ENCODE measurements at regions not wholly inside any gene's neighbourhood (a gene's known extent, or its start where the extent isn't known, plus 50 kb on each side); places are given as distances from the start of the nearest gene placed in this dataset.

GRCh38 chr3:30467596-30468238 lies 138.7 kb upstream of the TGFBR2 start:
- no peak overlapping the region for H3K27ac Mint-ChIP-seq
- DNase-seq, result no peak
- POLR2A ChIA-PET, result interaction anchor here (1.5 kb wide), 1 partner anchor 9 kb away, joined by 4 read pairs; no protein-coding TSS in a partner anchor
- peaks cover 0 to 18% (median 5%) of the 10 kb centered on the region in 9 donors for H3K9me3 Mint-ChIP-seq
- no peak overlapping the region for H3K4me3 Mint-ChIP-seq
- peaks cover 0 to 6% (median 0%) of the 10 kb centered on the region in 3 donors for H3K36me3 Mint-ChIP-seq
- H3K4me1 Mint-ChIP-seq, result peaks cover 7 to 15% (median 12%) of the 10 kb centered on the region in 4 donors
- ATAC-seq, result no peak
- no peaks in the 10 kb centered on the region for H3K27me3 Mint-ChIP-seq

GRCh38 chr3:30469133-30469532 lies 137.3 kb upstream of the TGFBR2 start:
- DNase-seq (no peak), ATAC-seq (no peak)
- Mint-ChIP-seq H3K27ac (no peak overlapping the region), H3K4me1 (peaks cover 7 to 26% (median 17%) of the 10 kb centered on the region in 4 donors), H3K9me3 (peaks cover 0 to 15% (median 5%) of the 10 kb centered on the region in 9 donors), H3K4me3 (no peak overlapping the region), H3K27me3 (no peaks in the 10 kb centered on the region), H3K36me3 (peaks cover 0 to 8% (median 0%) of the 10 kb centered on the region in 3 donors)
- POLR2A ChIA-PET, result no interaction called here

GRCh38 chr3:30470496-30470895 lies 135.9 kb upstream of the TGFBR2 start:
- H3K27me3 Mint-ChIP-seq, result no peaks in the 10 kb centered on the region
- peaks cover 0 to 2% (median 0%) of the 10 kb centered on the region in 3 donors for H3K36me3 Mint-ChIP-seq
- no peak overlapping the region for H3K27ac Mint-ChIP-seq
- peaks cover 17 to 40% (median 30%) of the 10 kb centered on the region in 4 donors for H3K4me1 Mint-ChIP-seq
- no peak for ATAC-seq
- POLR2A ChIA-PET, result no interaction called here
- H3K4me3 Mint-ChIP-seq, result peak overlapping the region in 1 of 10 donors; percentile 33
- H3K9me3 Mint-ChIP-seq, result peaks cover 0 to 3% (median 0%) of the 10 kb centered on the region in 9 donors
- DNase-seq, result no peak

- POLR2A ChIA-PET, result no interaction called here
- DNase-seq (peak in 1 of 10 donors; percentile 4), ATAC-seq (no peak)
- H3K4me1 Mint-ChIP-seq, result peaks cover 18 to 46% (median 36%) of the 10 kb centered on the region in 4 donors
- peaks cover 0 to 2% (median 0%) of the 10 kb centered on the region in 3 donors for H3K36me3 Mint-ChIP-seq
- no peaks in the 10 kb centered on the region for H3K27me3 Mint-ChIP-seq
- H3K4me3 Mint-ChIP-seq, result no peak overlapping the region
- H3K9me3 Mint-ChIP-seq, result no peaks in the 10 kb centered on the region
- H3K27ac Mint-ChIP-seq, result no peak overlapping the region
Measured at GRCh38 chr3:30471066-30471465, 135.3 kb upstream of the TGFBR2 start.

- Mint-ChIP-seq H3K4me1 (peaks cover 18 to 50% (median 40%) of the 10 kb centered on the region in 4 donors), H3K27me3 (no peaks in the 10 kb centered on the region), H3K4me3 (no peak overlapping the region), H3K27ac (peak overlapping the region in 2 of 10 donors; percentile 1 to 64), H3K9me3 (no peaks in the 10 kb centered on the region), H3K36me3 (peaks cover 0 to 2% (median 0%) of the 10 kb centered on the region in 3 donors)
- DNase-seq (no peak), ATAC-seq (no peak)
- POLR2A ChIA-PET, result no interaction called here
Measured at GRCh38 chr3:30471796-30472489, 134.5 kb upstream of the TGFBR2 start.

DNA sequence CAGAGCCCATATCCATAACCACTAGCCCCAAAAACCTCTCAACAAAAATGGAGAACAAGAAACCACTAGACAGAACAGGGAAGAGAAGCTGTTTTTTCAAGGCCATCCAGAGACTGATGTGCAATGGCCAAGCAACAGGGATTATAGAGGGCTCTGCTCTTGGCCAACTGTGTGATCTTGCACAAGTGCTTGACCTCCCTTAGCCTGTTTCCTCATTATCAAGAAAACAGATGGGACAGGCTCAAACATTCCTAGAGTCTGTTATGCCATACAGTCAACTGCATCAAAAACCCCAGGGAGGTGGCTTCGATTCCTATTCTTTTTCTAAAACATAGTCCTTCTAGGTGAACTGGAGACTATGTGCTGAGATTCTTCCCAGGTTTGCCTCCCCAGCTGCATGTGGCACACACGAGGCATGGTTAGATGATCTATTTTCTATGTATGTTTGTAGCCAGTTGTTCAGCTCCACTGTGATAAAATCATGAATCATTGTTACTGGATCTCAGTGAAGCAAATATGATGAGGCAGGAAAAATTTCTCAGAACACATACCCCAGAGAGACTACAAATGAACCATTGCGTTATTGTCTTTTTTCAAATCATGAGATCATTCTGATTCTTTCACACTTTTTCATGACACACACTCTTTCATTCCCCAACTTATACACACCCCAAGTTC lies 132.9 kb upstream of the TGFBR2 start:
- Mint-ChIP-seq H3K4me3 (no peak overlapping the region), H3K9me3 (no peaks in the 10 kb centered on the region), H3K27ac (peak overlapping the region in 2 of 10 donors; percentile 12 to 48), H3K36me3 (peaks cover 0 to 2% (median 0%) of the 10 kb centered on the region in 3 donors), H3K27me3 (no peaks in the 10 kb centered on the region), H3K4me1 (peaks cover 21 to 64% (median 52%) of the 10 kb centered on the region in 4 donors)
- DNase-seq (no peak), ATAC-seq (no peak)
- POLR2A ChIA-PET, result no interaction called here

DNA sequence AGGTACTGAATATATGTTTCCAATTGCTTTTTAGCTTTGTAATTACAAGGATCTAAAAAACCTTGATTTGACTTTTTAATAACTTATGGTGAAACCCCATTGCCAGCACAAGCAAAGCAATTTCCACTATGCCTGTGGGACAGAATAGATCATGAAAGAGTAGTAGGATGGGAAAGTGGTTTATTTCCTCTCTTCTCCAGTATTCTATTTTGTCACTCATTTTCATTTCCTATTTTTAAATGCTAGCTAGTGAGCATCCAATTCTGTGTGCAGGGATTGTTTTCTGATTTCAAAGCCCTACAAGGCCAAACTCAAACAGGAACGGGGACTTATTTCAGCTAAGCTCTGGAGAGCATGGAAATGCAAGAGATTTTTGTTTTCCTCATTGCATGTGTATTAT lies 132.0 kb upstream of the TGFBR2 start:
- peak overlapping the region in 2 of 10 donors; percentile 13 to 22 for H3K4me3 Mint-ChIP-seq
- no peak for DNase-seq
- peak overlapping the region in 4 of 10 donors; percentile 18 to 74 (median 51) for H3K27ac Mint-ChIP-seq
- ATAC-seq, result no peak
- H3K9me3 Mint-ChIP-seq, result peaks cover 0 to 2% (median 0%) of the 10 kb centered on the region in 9 donors
- peaks cover 21 to 64% (median 52%) of the 10 kb centered on the region in 4 donors for H3K4me1 Mint-ChIP-seq
- H3K36me3 Mint-ChIP-seq, result peaks cover 0 to 7% (median 2%) of the 10 kb centered on the region in 3 donors
- POLR2A ChIA-PET, result interaction anchor here (0.9 to 1.1 kb wide), 3 partner anchors 40 to 141 kb away, joined by 3 to 4 read pairs (median 3); partner anchors contain the start of gene TGFBR2
- H3K27me3 Mint-ChIP-seq, result no peaks in the 10 kb centered on the region

- POLR2A ChIA-PET, result interaction anchor here (0.9 to 1.1 kb wide), 3 partner anchors 41 to 140 kb away, joined by 3 to 4 read pairs (median 3); partner anchors contain the start of gene TGFBR2
- peak overlapping the region; percentile 12 to 78 (median 54) for H3K27ac Mint-ChIP-seq
- peaks cover 21 to 61% (median 53%) of the 10 kb centered on the region in 4 donors for H3K4me1 Mint-ChIP-seq
- H3K36me3 Mint-ChIP-seq, result peaks cover 0 to 13% (median 7%) of the 10 kb centered on the region in 3 donors
- DNase-seq, result peak in 8 of 10 donors; percentile 3 to 63 (median 29)
- peak; percentile 98 to 99 for ATAC-seq
- peaks cover 0 to 6% (median 0%) of the 10 kb centered on the region in 9 donors for H3K9me3 Mint-ChIP-seq
- H3K4me3 Mint-ChIP-seq, result peak overlapping the region; percentile 19 to 71 (median 43)
- H3K27me3 Mint-ChIP-seq, result no peaks in the 10 kb centered on the region
Measured at GRCh38 chr3:30475038-30475808, 131.2 kb upstream of the TGFBR2 start.

- Mint-ChIP-seq H3K27me3 (no peaks in the 10 kb centered on the region), H3K4me1 (peaks cover 21 to 56% (median 50%) of the 10 kb centered on the region in 4 donors), H3K4me3 (peak overlapping the region in 1 of 10 donors; percentile 71), H3K36me3 (peaks cover 0 to 13% (median 7%) of the 10 kb centered on the region in 3 donors), H3K9me3 (peaks cover 0 to 6% (median 0%) of the 10 kb centered on the region in 9 donors), H3K27ac (peak overlapping the region in 3 of 10 donors; percentile 18 to 52 (median 42))
- POLR2A ChIA-PET, result no interaction called here
- no peak for ATAC-seq
- no peak for DNase-seq
Measured at GRCh38 chr3:30475809-30476178, 130.6 kb upstream of the TGFBR2 start.

GRCh38 chr3:30476368-30477084 lies 129.9 kb upstream of the TGFBR2 start:
- no peak overlapping the region for H3K27ac Mint-ChIP-seq
- peaks cover 0 to 6% (median 0%) of the 10 kb centered on the region in 9 donors for H3K9me3 Mint-ChIP-seq
- DNase-seq (no peak), ATAC-seq (no peak)
- POLR2A ChIA-PET, result no interaction called here
- no peak overlapping the region for H3K4me3 Mint-ChIP-seq
- H3K4me1 Mint-ChIP-seq, result peaks cover 21 to 50% (median 44%) of the 10 kb centered on the region in 4 donors
- H3K27me3 Mint-ChIP-seq, result no peaks in the 10 kb centered on the region
- H3K36me3 Mint-ChIP-seq, result peaks cover 0 to 13% (median 7%) of the 10 kb centered on the region in 3 donors

DNA sequence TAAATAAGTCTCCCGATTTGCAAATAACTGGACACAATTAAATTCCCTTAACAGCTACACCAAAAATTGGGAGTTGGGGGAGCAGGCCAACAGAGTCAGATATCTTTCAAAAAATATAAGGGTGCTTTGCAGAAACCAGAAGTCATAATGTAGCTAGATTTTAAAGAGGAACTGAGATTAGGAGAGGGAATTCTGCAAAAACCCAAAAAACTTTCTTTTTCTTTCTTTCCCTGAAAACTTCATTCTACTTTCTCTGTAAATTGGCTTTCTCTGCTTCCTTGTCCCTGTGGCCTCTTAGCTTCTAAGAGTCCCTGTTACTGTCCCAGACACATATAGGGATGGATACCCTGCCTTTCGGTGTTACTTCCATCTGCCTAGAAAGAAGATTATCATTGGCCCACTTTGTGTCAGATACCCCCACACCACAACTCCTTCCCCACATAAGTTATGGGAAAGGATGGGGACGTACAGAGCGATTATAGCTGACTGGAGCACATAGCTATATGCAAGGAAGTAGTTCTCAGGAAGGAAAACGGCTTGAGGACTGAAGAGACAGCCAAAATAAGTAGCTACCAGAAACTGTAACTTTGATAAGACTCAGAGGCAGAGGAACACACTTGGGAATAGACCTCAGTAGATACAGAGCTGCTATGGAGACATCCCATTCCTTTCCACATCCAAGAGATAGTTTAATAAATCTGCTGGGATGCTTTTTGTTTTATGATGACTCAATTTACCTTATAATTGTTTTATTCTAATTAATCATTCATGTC lies 129.1 kb upstream of the TGFBR2 start:
- Mint-ChIP-seq H3K4me1 (peaks cover 21 to 50% (median 42%) of the 10 kb centered on the region in 4 donors), H3K9me3 (peaks cover 0 to 6% (median 0%) of the 10 kb centered on the region in 9 donors), H3K27ac (peak overlapping the region in 4 of 10 donors; percentile 1 to 65 (median 49)), H3K36me3 (peaks cover 0 to 13% (median 7%) of the 10 kb centered on the region in 3 donors), H3K27me3 (no peaks in the 10 kb centered on the region), H3K4me3 (no peak overlapping the region)
- DNase-seq (no peak), ATAC-seq (no peak)
- POLR2A ChIA-PET, result no interaction called here
